ENCODE measurements at regions not wholly inside any gene's neighbourhood (a gene's known extent, or its start where the extent isn't known, plus 50 kb on each side); places are given as distances from the start of the nearest gene placed in this dataset.

- Histone ChIP-seq H3K27ac (no peak overlapping the region), H3K4me3 (no peak overlapping the region), H3K36me3 (no peaks in the 10 kb centered on the region), H3K4me1 (no peaks in the 10 kb centered on the region), H3K27me3 (no peaks in the 10 kb centered on the region), H3K9me3 (no peaks in the 10 kb centered on the region)
- intact Hi-C loops (cut with DNase I) = no loop called here
- DNase-seq (no peak), ATAC-seq (no peak)
- 74% methylated on average over 4 of the region's 4 CpGs for WGBS (ENCODE audit: insufficient coverage, low coverage, low lambda C conversion rate, missing lambda C conversion rate)
- TF ChIP-seq CTCF (IDR thresholded peaks at IDR 0.05) (no peak), POLR2A (IDR thresholded peaks at IDR 0.05) (no peak)
These were observed 70.8 kb upstream of the EEPD1 start for GRCh38 chr7:36082216-36082615.

- Histone ChIP-seq H3K4me1 (no peaks in the 10 kb centered on the region), H3K36me3 (no peaks in the 10 kb centered on the region), H3K27me3 (no peaks in the 10 kb centered on the region), H3K27ac (no peak overlapping the region), H3K4me3 (no peak overlapping the region), H3K9me3 (no peaks in the 10 kb centered on the region)
- 92% methylated on average over 3 of the region's 5 CpGs for whole genome bisulfite sequencing (ENCODE audit: insufficient coverage, low coverage, low lambda C conversion rate, missing lambda C conversion rate)
- TF ChIP-seq POLR2A (IDR thresholded peaks at IDR 0.05) = no peak
- no peak for TF ChIP-seq CTCF (IDR thresholded peaks at IDR 0.05)
- no peak for DNase-seq
- intact Hi-C loops (cut with DNase I) = no loop called here
- ATAC-seq = no peak
These were observed 70.1 kb upstream of the EEPD1 start for GRCh38 chr7:36082910-36083309.

GRCh38 chr7:36083626-36084380, 69.3 kb upstream of the EEPD1 start:
- Histone ChIP-seq H3K27ac (no peak overlapping the region), H3K4me1 (no peaks in the 10 kb centered on the region), H3K36me3 (no peaks in the 10 kb centered on the region), H3K4me3 (no peak overlapping the region), H3K27me3 (no peaks in the 10 kb centered on the region), H3K9me3 (no peaks in the 10 kb centered on the region)
- intact Hi-C loops (cut with DNase I) = no loop called here
- TF ChIP-seq POLR2A (IDR thresholded peaks at IDR 0.05) = no peak
- TF ChIP-seq CTCF (IDR thresholded peaks at IDR 0.05) = no peak
- DNase-seq = no peak
- 90% methylated on average over 6 of the region's 12 CpGs for WGBS (ENCODE audit: insufficient coverage, low coverage, low lambda C conversion rate, missing lambda C conversion rate)
- no peak for ATAC-seq

GRCh38 chr7:36084485-36085091, 68.5 kb upstream of the EEPD1 start:
- intact Hi-C loops (cut with DNase I) = no loop called here
- peak; percentile 97 to 98 (median 98) for ATAC-seq
- Histone ChIP-seq H3K4me3 (no peak overlapping the region), H3K9me3 (no peaks in the 10 kb centered on the region), H3K4me1 (no peaks in the 10 kb centered on the region), H3K27me3 (no peaks in the 10 kb centered on the region), H3K27ac (no peak overlapping the region), H3K36me3 (no peaks in the 10 kb centered on the region)
- DNase-seq = peak; percentile 69 to 86 (median 72)
- WGBS (ENCODE audit: insufficient coverage, low coverage, low lambda C conversion rate, missing lambda C conversion rate) = 40% methylated on average over 1 of the region's 26 CpGs
- TF ChIP-seq CTCF (IDR thresholded peaks at IDR 0.05) (peak; percentile 33 to 63 (median 50)), POLR2A (IDR thresholded peaks at IDR 0.05) (no peak)
